CD14-positive monocyte (primary cell): ENCODE measurements at regions not wholly inside any gene's neighbourhood (a gene's known extent, or its start where the extent isn't known, plus 50 kb on each side); places are given as distances from the start of the nearest gene placed in this dataset.

Source experiments
- DNase-seq, 3 donors: peaks; one replicate each; pipeline ENCODE4 v3.0.0-alpha.2; 2011 to 2022
- H2AFZ ChIP-seq: 2 replicates; pipeline ENCODE4 v1.6.0; 2012; ENCODE audit warnings: mild to moderate bottlenecking, low read depth, low read length, inconsistent platforms; ENCODE audit not compliant: insufficient read depth, poor library complexity, severe bottlenecking
- H3K27ac ChIP-seq, 2 donors: 1 replicate in 1 of 2; 2 replicates in 1 of 2; pipeline ENCODE4 v1.5.1; 2012 to 2013; ENCODE audit warnings: low read length in 2 of 2, control low read depth in 1 of 2, inconsistent platforms in 1 of 2, low read depth in 1 of 2, mild to moderate bottlenecking in 1 of 2
- H3K27me3 ChIP-seq, 2 donors: one replicate each; pipeline versions ENCODE4 v1.6.0 to v1.6.1; 2011 to 2013; ENCODE audit warnings: low read length in 2 of 2; ENCODE audit not compliant: control insufficient read depth in 2 of 2, insufficient read depth in 2 of 2
- H3K36me3 ChIP-seq, 2 donors: replicated peaks in 1 of 2; 1 replicate in 1 of 2; 2 replicates in 1 of 2; pipeline versions ENCODE4 v1.5.1 to v1.6.1; 2012 to 2013; ENCODE audit warnings: low read length in 2 of 2, control low read depth in 1 of 2, inconsistent platforms in 1 of 2, mild to moderate bottlenecking in 1 of 2; ENCODE audit not compliant: insufficient read depth in 2 of 2, control insufficient read depth in 1 of 2
- H3K4me1 ChIP-seq, 2 donors: 1 replicate in 1 of 2; 2 replicates in 1 of 2; pipeline versions ENCODE4 v1.5.1 to v1.6.1; 2012 to 2013; ENCODE audit warnings: low read length in 2 of 2, control low read depth in 1 of 2, inconsistent platforms in 1 of 2, mild to moderate bottlenecking in 1 of 2, moderate library complexity in 1 of 2; ENCODE audit not compliant: insufficient read depth in 2 of 2, control insufficient read depth in 1 of 2
- H3K4me2 ChIP-seq: replicated peaks from 2 replicates; pipeline ENCODE3; 2012; ENCODE audit warnings: low read length, moderate library complexity, mild to moderate bottlenecking; ENCODE audit not compliant: poor library complexity, severe bottlenecking; ENCODE audit errors: extremely low read depth
- H3K4me3 ChIP-seq, 3 experiments: fragments of 200-600 bp in 1 of 3; sonication (generic) in 1 of 3; replicated peaks in 1 of 3; 1 replicate in 2 of 3; 2 replicates in 1 of 3; pipeline ENCODE4 v1.5.1; 2011 to 2013; ENCODE audit warnings: low read length in 3 of 3, mild to moderate bottlenecking in 3 of 3, control low read depth in 2 of 3, low read depth in 2 of 3, inconsistent platforms in 1 of 3, moderate library complexity in 1 of 3
- H3K79me2 ChIP-seq: 2 replicates; pipeline ENCODE4 v1.6.0; 2012; ENCODE audit warnings: mild to moderate bottlenecking, control low read depth, inconsistent platforms, low read length, moderate library complexity; ENCODE audit not compliant: insufficient read depth
- H3K9ac ChIP-seq: 2 replicates; pipeline ENCODE4 v1.6.0; 2017; ENCODE audit warnings: low read length, mild to moderate bottlenecking; ENCODE audit not compliant: insufficient read depth, poor library complexity, severe bottlenecking
- H3K9me3 ChIP-seq, 2 donors: replicated peaks in 1 of 2; 1 replicate in 1 of 2; 2 replicates in 1 of 2; pipeline versions ENCODE4 v1.5.1 to v1.6.1; 2012 to 2013; ENCODE audit warnings: low read length in 2 of 2, control low read depth in 1 of 2; ENCODE audit not compliant: control insufficient read depth in 1 of 2, insufficient read depth in 1 of 2
- H4K20me1 ChIP-seq: 2 replicates; pipeline ENCODE4 v1.6.0; 2012; ENCODE audit warnings: mild to moderate bottlenecking, low read length, control low read depth, moderate library complexity; ENCODE audit not compliant: insufficient read depth
- H3K27ac Mint-ChIP-seq, 7 donors: one replicate each; pipeline ENCODE4 v1.8.0; 2020; ENCODE audit warnings: mild to moderate bottlenecking in 7 of 7, mixed read lengths in 7 of 7, moderate library complexity in 6 of 7, inconsistent platforms in 2 of 7
- H3K27me3 Mint-ChIP-seq, 3 donors: one replicate each; pipeline ENCODE4 v1.8.0; 2021 to 2022; ENCODE audit warnings: low read depth in 3 of 3, mild to moderate bottlenecking in 3 of 3, mixed read lengths in 3 of 3, moderate library complexity in 3 of 3, inconsistent platforms in 1 of 3
- H3K36me3 Mint-ChIP-seq, 2 donors: one replicate each; pipeline ENCODE4 v1.8.0; 2020; ENCODE audit warnings: mixed read lengths in 2 of 2, inconsistent platforms in 1 of 2, mild to moderate bottlenecking in 1 of 2
- H3K4me1 Mint-ChIP-seq: one replicate; pipeline ENCODE4 v1.8.0; 2020; ENCODE audit warnings: mild to moderate bottlenecking, mixed read lengths
- H3K4me3 Mint-ChIP-seq, 2 donors: one replicate each; pipeline ENCODE4 v1.8.0; 2020; ENCODE audit warnings: mild to moderate bottlenecking in 2 of 2, mixed read lengths in 2 of 2, moderate library complexity in 1 of 2
- H3K9me3 Mint-ChIP-seq, 7 donors: one replicate each; pipeline ENCODE4 v1.8.0; 2020 to 2022; ENCODE audit warnings: mixed read lengths in 7 of 7, mild to moderate bottlenecking in 6 of 7, moderate library complexity in 6 of 7, inconsistent platforms in 2 of 7
- CTCF ChIP-seq: fragments of 200-600 bp; IDR thresholded peaks from one replicate; pipeline ENCODE4 v1.8.0; 2022; ENCODE audit warnings: antibody characterized with exemption, mild to moderate bottlenecking
- WGBS: methylation state at CpG from one replicate; pipeline ENCODE4 v1.1.5; 2013; ENCODE audit warnings: missing lambda C conversion rate; ENCODE audit not compliant: insufficient coverage; 5-methylcytosine and 5-hydroxymethylcytosine counted together
- intact Hi-C, 2 donors: fragments of 100-400 bp; cut with micrococcal nuclease; formaldehyde crosslinking; loops; one replicate each; pipeline versions ENCODE4 v1.15.0 to v1.15.1; 2023

- Mint-ChIP-seq H3K36me3 (no peaks in the 10 kb centered on the region), H3K27ac (no peak overlapping the region), H3K27me3 (no peaks in the 10 kb centered on the region), H3K4me3 (no peak overlapping the region), H3K9me3 (peaks cover 0 to 9% (median 2%) of the 10 kb centered on the region in 7 donors), H3K4me1 (no peaks in the 10 kb centered on the region)
- H3K9ac ChIP-seq, result no peak overlapping the region
- TF ChIP-seq CTCF, result no peak
- H4K20me1 ChIP-seq, result no peaks in the 10 kb centered on the region
- intact Hi-C loops, result no loop called here
- H3K4me3 ChIP-seq, result no peak overlapping the region
- H3K9me3 ChIP-seq, result peaks cover 0 to 5% of the 10 kb centered on the region in 2 donors
- no peaks in the 10 kb centered on the region for H3K36me3 ChIP-seq
- no peak overlapping the region for H3K4me2 ChIP-seq
- DNase-seq, result no peak
- H3K27me3 ChIP-seq, result no peaks in the 10 kb centered on the region
- no peak overlapping the region for H2AFZ ChIP-seq
- no peak overlapping the region for H3K27ac ChIP-seq
- WGBS, result no CpG with 5 or more reads among the region's 1 CpG
- no peaks in the 10 kb centered on the region for H3K4me1 ChIP-seq
- H3K79me2 ChIP-seq, result no peaks in the 10 kb centered on the region
Measured at GRCh38 chr2:117101613-117102012, 712.9 kb upstream of the DDX18 start.

DNA sequence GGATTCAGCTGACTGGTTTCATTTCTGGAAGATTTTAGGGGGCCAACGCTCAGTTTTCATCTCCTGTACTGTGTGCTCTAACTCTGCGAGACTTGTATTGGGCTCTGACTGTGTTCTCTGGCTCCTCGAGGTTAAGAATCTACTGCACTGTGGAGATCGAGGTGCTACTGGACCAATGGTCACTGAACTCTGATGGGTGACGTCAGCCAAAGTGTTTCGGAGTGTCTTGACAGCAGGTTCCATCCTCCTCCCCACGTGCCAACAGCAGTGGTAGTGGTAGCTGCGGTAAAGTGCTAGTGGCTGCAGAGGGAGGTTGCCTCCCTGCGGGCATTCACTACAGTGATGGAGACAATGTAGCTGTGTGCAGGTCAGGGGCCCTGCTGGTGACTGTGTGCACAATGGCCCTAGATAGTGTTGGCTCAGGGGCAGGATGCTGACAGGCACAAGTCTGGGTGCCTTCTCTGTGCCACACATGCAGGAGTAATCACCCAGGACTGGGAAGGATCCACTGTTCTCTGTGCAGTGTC lies 705.7 kb upstream of the DDX18 start:
- 85% methylated on average over 7 of the region's 9 CpGs for WGBS
- no peaks in the 10 kb centered on the region for H3K79me2 ChIP-seq
- no peak overlapping the region for H3K9ac ChIP-seq
- no peaks in the 10 kb centered on the region for H3K27me3 ChIP-seq
- Mint-ChIP-seq H3K36me3 (no peaks in the 10 kb centered on the region), H3K4me1 (no peaks in the 10 kb centered on the region), H3K4me3 (no peak overlapping the region), H3K9me3 (peaks cover 11 to 31% (median 14%) of the 10 kb centered on the region in 7 donors), H3K27me3 (no peaks in the 10 kb centered on the region), H3K27ac (no peak overlapping the region)
- H3K4me2 ChIP-seq, result no peak overlapping the region
- intact Hi-C loops, result no loop called here
- no peak for DNase-seq
- H4K20me1 ChIP-seq, result no peaks in the 10 kb centered on the region
- TF ChIP-seq CTCF, result no peak
- no peak overlapping the region for H3K4me3 ChIP-seq
- no peaks in the 10 kb centered on the region for H3K4me1 ChIP-seq
- no peaks in the 10 kb centered on the region for H3K36me3 ChIP-seq
- H2AFZ ChIP-seq, result no peak overlapping the region
- no peak overlapping the region for H3K27ac ChIP-seq
- H3K9me3 ChIP-seq, result peaks cover 8 to 31% of the 10 kb centered on the region in 2 donors
